SJCRH30 (cell line): ENCODE measurements at regions not wholly inside any gene's neighbourhood (a gene's known extent, or its start where the extent isn't known, plus 50 kb on each side); places are given as distances from the start of the nearest gene placed in this dataset.

Source experiments
- DNase-seq, 2 experiments: peaks; one replicate each; pipeline ENCODE4 v3.0.0-alpha.2; 2015 to 2020
- H3K27ac ChIP-seq: fragments of 250-450 bp; sonication (Bioruptor Pico); 2 replicates; pipeline ENCODE4 v1.5.1; 2020; ENCODE audit warnings: mild to moderate bottlenecking, moderate library complexity
- H3K27me3 ChIP-seq: fragments of 250-450 bp; sonication (Bioruptor Pico); 2 replicates; pipeline ENCODE4 v1.5.1; 2020; ENCODE audit warnings: mild to moderate bottlenecking, moderate library complexity
- H3K36me3 ChIP-seq: fragments of 250-450 bp; sonication (Bioruptor Pico); 2 replicates; pipeline ENCODE4 v1.5.1; 2020; ENCODE audit warnings: mild to moderate bottlenecking, moderate library complexity
- H3K4me1 ChIP-seq: fragments of 250-450 bp; sonication (Bioruptor Pico); 2 replicates; pipeline ENCODE4 v1.5.1; 2020; ENCODE audit warnings: mild to moderate bottlenecking, moderate library complexity
- H3K4me3 ChIP-seq: fragments of 250-450 bp; sonication (Bioruptor Pico); 2 replicates; pipeline ENCODE4 v1.5.1; 2020; ENCODE audit warnings: mild to moderate bottlenecking, moderate library complexity
- H3K9me3 ChIP-seq: fragments of 250-450 bp; sonication (Bioruptor Pico); replicated peaks from 2 replicates; pipeline ENCODE4 v1.5.1; 2020; ENCODE audit warnings: mild to moderate bottlenecking, moderate library complexity

- Histone ChIP-seq H3K36me3 (no peaks in the 10 kb centered on the region), H3K4me3 (no peak overlapping the region), H3K4me1 (no peaks in the 10 kb centered on the region), H3K9me3 (no peaks in the 10 kb centered on the region), H3K27me3 (peaks cover 6% of the 10 kb centered on the region), H3K27ac (no peak overlapping the region)
- no peak for DNase-seq
Measured at GRCh38 chr4:14452001-14452400, 550.3 kb upstream of the CPEB2 start.

DNA sequence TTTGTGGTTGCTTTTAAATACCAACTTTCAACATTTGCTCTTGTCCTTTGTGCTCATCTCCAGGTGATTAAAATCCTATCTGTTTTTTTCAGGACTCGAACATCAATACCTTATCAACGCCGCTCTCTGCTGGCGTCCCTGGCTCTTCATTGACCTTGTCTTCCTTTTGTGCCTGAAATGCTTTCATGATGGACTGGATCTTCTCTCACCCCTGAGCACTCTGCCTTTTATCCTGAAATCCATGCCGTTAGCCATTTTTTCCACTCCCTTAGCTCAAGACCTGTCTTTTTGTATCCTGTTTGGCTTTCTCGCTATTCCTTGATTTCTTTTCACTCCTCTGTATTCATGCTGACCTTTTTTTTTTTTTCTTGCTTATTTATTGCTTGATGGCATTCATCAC is 549.5 kb upstream of the CPEB2 start:
- Histone ChIP-seq H3K4me1 (no peaks in the 10 kb centered on the region), H3K4me3 (no peak overlapping the region), H3K27ac (no peak overlapping the region), H3K36me3 (no peaks in the 10 kb centered on the region), H3K27me3 (peaks cover 6% of the 10 kb centered on the region), H3K9me3 (no peaks in the 10 kb centered on the region)
- DNase-seq, result no peak

DNA sequence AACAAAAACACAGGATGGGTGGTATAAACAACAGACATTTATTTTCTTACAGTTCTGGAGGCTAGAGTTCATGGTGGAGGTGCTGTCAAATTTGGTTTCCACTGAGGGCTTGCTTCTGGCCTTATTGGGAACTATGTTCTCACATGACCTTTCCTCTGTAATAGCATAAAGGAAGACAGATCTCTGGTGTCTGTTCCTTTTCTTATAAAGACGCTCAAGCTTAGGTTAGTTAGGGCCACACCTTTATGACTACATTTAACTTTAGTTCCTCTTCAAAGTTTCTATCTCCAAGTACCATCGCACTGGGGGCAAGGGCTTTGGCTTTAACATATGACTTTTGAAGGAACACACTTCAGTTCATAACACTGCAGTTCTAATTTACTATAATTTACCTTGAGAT is 543.8 kb upstream of the CPEB2 start:
- H3K27me3 ChIP-seq, result no peaks in the 10 kb centered on the region; the same call in 1 of the 2 replicates
- H3K4me1 ChIP-seq, result no peaks in the 10 kb centered on the region
- no peak overlapping the region for H3K4me3 ChIP-seq
- H3K9me3 ChIP-seq, result no peaks in the 10 kb centered on the region
- H3K27ac ChIP-seq, result no peak overlapping the region
- DNase-seq, result no peak
- no peaks in the 10 kb centered on the region for H3K36me3 ChIP-seq

- Histone ChIP-seq H3K4me1 (no peaks in the 10 kb centered on the region), H3K36me3 (no peaks in the 10 kb centered on the region), H3K27me3 (no peaks in the 10 kb centered on the region), H3K4me3 (no peak overlapping the region), H3K27ac (no peak overlapping the region), H3K9me3 (no peaks in the 10 kb centered on the region)
- DNase-seq, result no peak
Measured at GRCh38 chr4:14465057-14465456, 537.2 kb upstream of the CPEB2 start.

- no peak overlapping the region for H3K27ac ChIP-seq
- H3K27me3 ChIP-seq, result no peaks in the 10 kb centered on the region
- no peak for DNase-seq
- no peaks in the 10 kb centered on the region for H3K36me3 ChIP-seq
- H3K4me1 ChIP-seq, result no peaks in the 10 kb centered on the region
- H3K9me3 ChIP-seq, result no peaks in the 10 kb centered on the region
- no peak overlapping the region for H3K4me3 ChIP-seq
Measured at GRCh38 chr4:14465507-14465906, 536.8 kb upstream of the CPEB2 start.

DNA sequence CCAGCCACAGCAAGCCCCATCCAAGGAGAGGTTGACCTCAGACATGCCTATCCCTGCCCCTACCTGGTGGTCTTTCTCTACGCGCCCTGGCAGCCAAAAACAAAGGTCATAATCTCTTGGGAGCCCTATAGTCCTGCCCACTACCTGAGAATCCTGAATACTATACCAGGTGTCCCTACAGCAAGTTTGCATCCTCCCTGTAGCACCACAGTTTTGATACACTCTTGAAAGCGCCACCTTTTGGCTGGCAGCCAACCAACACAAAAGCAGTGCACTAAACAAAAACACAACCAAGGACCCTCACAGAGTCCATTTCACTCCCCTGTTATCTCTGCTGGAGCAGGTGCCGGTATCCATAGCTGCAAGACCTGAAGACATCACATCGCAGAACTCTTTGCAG is 523.8 kb upstream of the CPEB2 start:
- H3K27ac ChIP-seq, result no peak overlapping the region
- no peaks in the 10 kb centered on the region for H3K36me3 ChIP-seq
- no peaks in the 10 kb centered on the region for H3K27me3 ChIP-seq
- no peaks in the 10 kb centered on the region for H3K4me1 ChIP-seq
- DNase-seq, result peak in 1 of 2 experiments; percentile 3
- no peaks in the 10 kb centered on the region for H3K9me3 ChIP-seq
- H3K4me3 ChIP-seq, result no peak overlapping the region

DNA sequence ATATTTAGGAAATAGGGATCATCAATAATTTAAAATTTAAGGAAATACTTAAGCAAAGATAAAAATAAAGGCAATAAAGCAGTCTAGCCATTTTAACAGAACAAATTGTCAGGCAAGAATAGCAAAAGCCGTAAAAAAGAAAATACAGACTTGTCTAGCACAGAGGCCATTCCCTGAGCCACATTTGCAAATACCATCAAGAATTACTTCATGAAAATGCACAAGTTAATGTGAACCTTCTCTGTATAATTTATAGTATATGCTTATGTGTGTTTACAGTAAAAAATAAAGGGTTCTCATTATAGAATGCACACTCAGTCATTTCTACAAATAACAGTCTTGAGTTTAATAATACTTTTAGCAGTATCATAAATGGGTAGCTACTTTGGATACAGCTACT is 505.9 kb upstream of the CPEB2 start:
- H3K4me3 ChIP-seq, result no peak overlapping the region
- no peak overlapping the region for H3K27ac ChIP-seq
- no peak for DNase-seq
- H3K9me3 ChIP-seq, result no peaks in the 10 kb centered on the region
- no peaks in the 10 kb centered on the region for H3K36me3 ChIP-seq
- no peaks in the 10 kb centered on the region for H3K4me1 ChIP-seq
- no peaks in the 10 kb centered on the region for H3K27me3 ChIP-seq

DNA sequence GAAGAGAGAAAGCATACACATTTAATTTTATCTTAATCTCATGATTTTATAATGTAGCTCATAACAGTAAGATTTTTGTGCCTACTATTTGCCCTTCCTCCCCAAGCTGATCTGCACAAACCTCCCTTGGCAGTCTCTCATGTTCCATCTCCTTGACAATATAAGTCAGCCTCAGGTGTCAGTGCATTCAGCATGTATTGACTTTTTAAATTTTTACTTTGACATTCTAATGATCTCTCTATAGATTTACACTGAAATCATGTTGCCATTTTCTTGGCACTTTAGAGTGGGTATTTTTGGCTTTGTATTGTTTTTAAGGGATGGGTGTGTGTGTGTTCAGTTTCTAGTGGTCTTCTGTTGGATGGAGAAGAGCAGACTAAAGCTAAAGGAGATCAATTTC is 505.3 kb upstream of the CPEB2 start:
- no peak for DNase-seq
- Histone ChIP-seq H3K4me3 (no peak overlapping the region), H3K27ac (no peak overlapping the region), H3K4me1 (no peaks in the 10 kb centered on the region), H3K27me3 (no peaks in the 10 kb centered on the region), H3K9me3 (no peaks in the 10 kb centered on the region), H3K36me3 (no peaks in the 10 kb centered on the region)

DNA sequence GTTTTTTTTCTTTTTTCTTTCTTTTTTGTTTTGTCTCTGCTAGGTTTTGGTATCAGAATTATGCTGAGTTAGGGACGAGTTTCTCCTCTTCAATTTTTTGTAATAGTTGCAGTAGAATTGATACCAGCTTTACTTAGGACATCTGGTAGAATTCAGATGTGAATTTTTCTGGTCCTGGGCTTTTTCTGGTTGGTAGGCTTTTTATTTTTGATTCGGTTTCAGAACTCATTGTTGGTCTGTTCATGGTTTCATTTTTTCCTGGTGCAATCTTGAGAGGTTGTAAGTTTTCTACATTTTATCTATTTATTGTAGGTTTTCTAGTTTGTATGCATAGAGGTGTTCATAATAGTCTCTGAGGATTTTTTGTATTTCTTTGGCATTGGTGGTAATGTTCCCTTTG is 498.1 kb upstream of the CPEB2 start:
- no peaks in the 10 kb centered on the region for H3K9me3 ChIP-seq
- no peaks in the 10 kb centered on the region for H3K27me3 ChIP-seq
- DNase-seq, result no peak
- no peaks in the 10 kb centered on the region for H3K36me3 ChIP-seq
- no peak overlapping the region for H3K27ac ChIP-seq
- H3K4me3 ChIP-seq, result no peak overlapping the region
- H3K4me1 ChIP-seq, result no peaks in the 10 kb centered on the region

DNA sequence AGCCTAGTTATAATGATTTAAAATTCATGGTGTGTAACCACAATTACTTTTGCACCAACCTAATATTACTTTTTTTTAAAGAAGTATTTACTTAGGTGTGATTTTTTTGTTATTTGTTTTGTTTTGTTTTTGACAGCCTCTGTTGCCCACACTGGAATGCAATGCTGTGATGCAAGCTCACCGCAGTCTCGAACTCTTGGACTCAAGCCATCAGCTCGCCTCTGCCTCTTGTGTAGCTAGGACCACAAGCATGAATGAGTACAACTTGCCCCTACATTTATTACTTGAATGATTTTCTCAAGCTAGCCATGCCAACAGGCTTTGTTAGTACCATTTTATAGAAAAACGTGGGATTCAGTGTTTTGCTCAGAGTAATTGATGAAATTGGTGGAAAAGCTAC is 488.8 kb upstream of the CPEB2 start:
- Histone ChIP-seq H3K27me3 (no peaks in the 10 kb centered on the region), H3K4me1 (no peaks in the 10 kb centered on the region), H3K9me3 (no peaks in the 10 kb centered on the region), H3K4me3 (no peak overlapping the region), H3K27ac (no peak overlapping the region), H3K36me3 (no peaks in the 10 kb centered on the region)
- DNase-seq, result no peak

- no peaks in the 10 kb centered on the region for H3K27me3 ChIP-seq
- no peak overlapping the region for H3K27ac ChIP-seq
- H3K4me1 ChIP-seq, result no peaks in the 10 kb centered on the region
- no peaks in the 10 kb centered on the region for H3K9me3 ChIP-seq
- H3K4me3 ChIP-seq, result no peak overlapping the region
- no peaks in the 10 kb centered on the region for H3K36me3 ChIP-seq
- no peak for DNase-seq
Measured at GRCh38 chr4:14515556-14515955, 486.7 kb upstream of the CPEB2 start.

- Histone ChIP-seq H3K9me3 (no peaks in the 10 kb centered on the region), H3K27ac (no peak overlapping the region), H3K27me3 (no peaks in the 10 kb centered on the region), H3K36me3 (no peaks in the 10 kb centered on the region), H3K4me1 (no peaks in the 10 kb centered on the region), H3K4me3 (no peak overlapping the region)
- no peak for DNase-seq
Measured at GRCh38 chr4:14518136-14518535, 484.1 kb upstream of the CPEB2 start.

- no peaks in the 10 kb centered on the region for H3K36me3 ChIP-seq
- H3K4me3 ChIP-seq, result no peak overlapping the region
- H3K9me3 ChIP-seq, result no peaks in the 10 kb centered on the region
- no peak for DNase-seq
- H3K27ac ChIP-seq, result no peak overlapping the region
- no peaks in the 10 kb centered on the region for H3K4me1 ChIP-seq
- H3K27me3 ChIP-seq, result no peaks in the 10 kb centered on the region
Measured at GRCh38 chr4:14520171-14520570, 482.1 kb upstream of the CPEB2 start.

- Histone ChIP-seq H3K36me3 (no peaks in the 10 kb centered on the region), H3K27ac (no peak overlapping the region), H3K4me1 (peaks cover 12% of the 10 kb centered on the region), H3K4me3 (no peak overlapping the region), H3K9me3 (no peaks in the 10 kb centered on the region), H3K27me3 (no peaks in the 10 kb centered on the region)
- DNase-seq, result no peak
Measured at GRCh38 chr4:14524276-14524675, 478.0 kb upstream of the CPEB2 start.

DNA sequence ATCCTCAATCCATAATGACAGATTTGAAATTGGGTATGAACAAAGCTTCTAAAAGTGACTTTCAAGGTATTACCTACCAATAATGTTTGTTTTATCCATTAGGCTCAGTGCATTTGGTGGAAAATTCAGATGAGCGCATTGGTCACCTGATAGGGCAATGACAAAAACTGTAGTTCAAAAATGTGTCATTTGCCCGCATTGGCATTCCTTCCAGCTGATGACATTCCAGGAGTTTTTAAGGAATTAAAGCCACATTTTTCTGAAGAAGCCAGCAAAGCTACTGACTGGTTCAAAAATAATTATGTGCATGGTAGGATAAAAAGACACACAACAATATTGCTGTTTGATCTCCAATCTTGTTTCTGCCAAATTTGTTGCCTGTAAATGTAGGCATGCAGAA is 473.4 kb upstream of the CPEB2 start:
- Histone ChIP-seq H3K36me3 (no peaks in the 10 kb centered on the region), H3K4me1 (peaks cover 41% of the 10 kb centered on the region), H3K27ac (peak overlapping the region; percentile 52), H3K9me3 (no peaks in the 10 kb centered on the region), H3K4me3 (no peak overlapping the region), H3K27me3 (no peaks in the 10 kb centered on the region)
- DNase-seq, result peak; percentile 8 to 22

DNA sequence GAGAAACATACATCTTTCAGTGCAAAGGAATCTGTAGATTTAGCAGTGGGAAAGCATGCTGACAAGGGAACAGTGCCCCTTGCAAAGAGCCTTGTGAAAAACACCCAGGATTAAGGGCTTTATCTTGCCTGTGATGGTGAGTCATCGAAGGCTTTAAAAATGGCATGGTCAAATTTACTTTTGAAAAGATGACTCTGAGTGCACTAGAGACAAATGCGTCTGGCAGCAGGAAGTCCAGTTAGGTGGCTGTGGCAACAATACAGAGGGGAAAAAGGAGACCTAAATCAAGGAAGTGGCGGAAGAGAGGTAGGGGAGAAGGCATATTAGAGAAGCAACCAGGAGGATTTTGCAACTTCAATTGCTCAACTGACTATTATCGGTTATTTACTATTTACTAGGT is 472.6 kb upstream of the CPEB2 start:
- no peak overlapping the region for H3K4me3 ChIP-seq
- H3K36me3 ChIP-seq, result no peaks in the 10 kb centered on the region
- H3K27me3 ChIP-seq, result no peaks in the 10 kb centered on the region
- peak; percentile 46 to 82 for DNase-seq
- H3K9me3 ChIP-seq, result no peaks in the 10 kb centered on the region
- peak overlapping the region; percentile 52 for H3K27ac ChIP-seq
- H3K4me1 ChIP-seq, result peaks cover 41% of the 10 kb centered on the region

DNA sequence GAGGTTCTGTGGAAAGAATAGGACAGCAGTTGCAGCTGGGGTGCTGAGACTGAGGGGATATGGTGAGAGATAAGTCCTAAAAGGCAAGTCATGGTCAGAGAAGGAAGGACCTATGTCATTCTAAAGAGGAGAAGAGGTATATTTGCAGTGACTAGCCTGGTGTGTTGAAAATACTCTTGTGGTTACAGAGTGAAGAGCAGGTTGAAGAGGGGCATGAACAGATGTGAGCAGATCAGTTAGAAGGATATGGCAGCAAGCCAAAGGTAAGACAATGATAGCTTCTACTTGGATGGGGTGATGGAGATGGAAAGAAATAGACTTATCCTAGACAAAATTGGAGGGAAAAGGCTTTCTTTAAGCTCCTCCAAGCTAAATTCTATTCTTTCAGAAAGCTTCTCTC is 469.8 kb upstream of the CPEB2 start:
- Histone ChIP-seq H3K27ac (no peak overlapping the region), H3K36me3 (no peaks in the 10 kb centered on the region)
- DNase-seq, result peak; percentile 29 to 82

More for the DNA sequence above, 469.8 kb upstream of the CPEB2 start:
- Histone ChIP-seq H3K4me3 (no peak overlapping the region), H3K4me1 (peaks cover 46% of the 10 kb centered on the region), H3K9me3 (no peaks in the 10 kb centered on the region), H3K27me3 (no peaks in the 10 kb centered on the region)
